ENCODE measurements at regions not wholly inside any gene's neighbourhood (a gene's known extent, or its start where the extent isn't known, plus 50 kb on each side); places are given as distances from the start of the nearest gene placed in this dataset.
"Not testable (repeated sequence)": the region's sequence is repeated elsewhere in the genome, so short reads cannot be mapped to it uniquely, and the experiment has no call there.

DNA sequence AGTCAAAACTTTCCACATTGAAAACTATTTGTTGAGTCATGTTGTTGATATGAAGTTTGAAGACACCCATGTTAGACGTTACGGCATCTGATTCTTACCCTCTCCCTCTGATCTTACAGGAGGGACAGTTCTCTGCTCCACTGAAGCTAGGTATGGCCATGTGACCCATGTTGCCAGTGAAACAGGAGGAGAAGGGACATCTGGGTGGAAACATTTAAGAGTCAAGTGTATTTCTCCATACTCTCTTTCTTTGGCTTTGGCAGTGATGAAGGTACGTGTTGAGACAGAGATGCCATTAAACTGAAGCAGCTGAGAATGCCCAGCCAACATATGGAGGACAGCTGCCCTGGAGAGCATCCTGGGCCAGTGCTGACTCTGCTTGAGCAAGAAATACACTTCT lies 198.4 kb upstream of the PTGFR start:
- peak in 1 of 2 experiments; percentile 60 for DNase-seq (ENCODE audit: low read depth in 2 of 2)

DNA sequence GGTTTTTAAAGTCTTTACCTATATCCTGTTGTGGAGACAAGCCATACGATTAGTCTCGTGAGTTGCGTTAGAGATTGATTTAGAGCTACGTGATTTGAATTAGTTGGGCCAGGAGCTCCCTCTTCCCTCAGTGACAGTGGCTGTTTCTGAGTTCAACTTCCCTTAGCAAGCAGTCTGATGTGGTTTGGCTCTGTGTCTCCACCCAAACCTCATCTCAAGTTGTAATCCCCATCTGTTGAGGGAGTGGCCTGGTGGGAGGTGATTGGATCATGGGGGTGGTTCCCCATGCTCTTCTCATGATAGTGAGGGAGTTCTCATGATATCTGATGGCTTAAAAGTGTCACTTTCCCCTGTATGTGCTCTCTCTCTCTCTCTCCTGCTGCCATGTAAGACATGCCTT lies 192.9 kb upstream of the PTGFR start:
- no peak for DNase-seq (ENCODE audit: low read depth in 2 of 2)

DNA sequence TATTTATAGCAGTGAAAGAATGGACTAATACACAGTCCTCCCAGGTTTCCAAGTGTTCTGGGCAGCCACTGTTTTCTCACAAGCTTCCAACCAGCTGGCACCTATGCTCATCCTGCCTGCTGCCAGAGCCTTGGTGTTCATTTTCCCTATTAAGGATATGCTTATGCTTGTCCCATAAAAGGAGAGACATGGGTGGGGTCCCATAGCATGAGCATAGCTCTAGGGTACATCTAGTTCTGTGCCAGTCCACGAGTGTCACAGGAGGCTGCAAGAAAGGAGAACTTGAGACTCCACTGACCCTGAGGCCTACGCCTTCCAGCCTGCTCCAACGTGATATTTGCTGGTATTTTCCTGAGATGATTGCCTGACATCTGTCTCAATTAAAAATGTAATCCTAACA lies 192.4 kb upstream of the PTGFR start:
- no peak for DNase-seq (ENCODE audit: low read depth in 2 of 2)

DNA sequence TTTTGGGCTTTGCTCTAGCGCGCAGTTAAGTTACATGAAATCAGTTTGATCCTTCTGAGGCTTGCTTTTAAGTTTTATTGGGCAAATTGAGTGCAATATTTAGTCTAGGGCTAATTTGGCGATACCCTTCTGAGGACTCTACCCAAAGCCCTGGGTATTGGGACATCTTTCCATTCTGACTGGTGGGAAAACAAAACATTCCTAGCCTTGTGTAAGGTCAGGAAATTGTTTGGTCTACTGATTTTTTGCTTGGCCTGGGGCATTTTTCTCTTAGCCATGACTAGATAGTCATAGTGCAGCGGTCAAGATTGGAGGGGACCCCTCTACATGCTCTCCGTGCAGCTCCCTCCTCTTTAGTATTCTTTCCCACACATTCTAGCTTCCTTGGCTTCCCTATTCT lies 189.6 kb upstream of the PTGFR start:
- DNase-seq (ENCODE audit: low read depth in 2 of 2), result no peak

DNA sequence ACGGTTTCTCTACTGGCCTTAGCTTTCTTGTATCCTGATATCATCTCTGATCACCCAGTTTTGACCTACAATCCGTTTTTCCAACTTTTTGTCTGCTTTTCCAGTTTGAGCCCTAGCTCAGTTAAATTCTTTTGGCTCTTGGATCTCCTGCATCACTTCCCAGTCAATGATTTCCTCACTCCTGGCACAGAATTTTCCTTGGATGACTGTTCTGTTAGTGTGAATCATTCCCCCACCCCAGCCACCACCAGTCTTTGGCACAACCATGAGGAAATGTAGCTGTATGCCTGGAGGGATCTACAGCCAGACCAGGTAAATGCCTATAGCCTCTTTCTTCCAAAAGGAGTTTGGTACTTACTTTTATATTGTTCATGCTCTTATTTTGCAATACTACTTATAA lies 187.2 kb upstream of the PTGFR start:
- peak; percentile 78 to 79 for DNase-seq (ENCODE audit: low read depth in 2 of 2)

DNA sequence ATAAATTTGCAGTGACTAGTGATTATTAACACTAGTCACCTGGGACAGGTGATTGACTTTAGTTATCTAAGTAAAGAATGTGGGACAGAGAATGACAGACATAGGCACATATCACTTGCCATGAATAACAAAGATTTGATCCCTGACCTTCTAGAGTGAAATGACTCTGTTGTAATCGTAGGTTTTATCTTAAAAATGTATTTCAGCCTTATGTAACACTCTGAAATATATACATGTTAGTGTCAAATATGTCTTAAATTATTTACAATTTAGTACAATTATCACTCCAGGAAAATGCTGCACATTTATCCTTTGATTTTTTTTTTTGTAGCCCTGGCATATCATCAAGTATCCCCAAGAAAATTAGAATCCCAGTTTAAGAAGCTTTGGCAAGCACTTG lies 186.4 kb upstream of the PTGFR start:
- DNase-seq (ENCODE audit: low read depth in 2 of 2), result no peak

DNA sequence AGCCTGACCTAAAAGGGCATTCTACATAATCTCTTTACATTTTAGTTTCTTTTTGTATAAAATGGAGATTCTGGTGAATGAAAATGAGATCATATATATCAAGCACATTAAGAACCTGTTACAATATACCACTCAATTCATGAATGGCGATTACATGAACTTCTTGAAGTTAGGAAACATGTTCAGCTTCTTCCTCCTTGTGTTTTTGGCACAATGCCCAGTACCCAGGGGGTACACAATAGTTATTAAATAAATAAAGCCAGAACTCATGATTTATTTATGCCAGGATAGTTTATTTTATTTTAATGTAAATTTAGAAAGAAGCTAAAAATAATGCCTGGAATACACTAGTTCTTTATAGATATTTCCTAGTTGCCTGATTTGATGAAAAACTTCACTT lies 186.0 kb upstream of the PTGFR start:
- no peak for DNase-seq (ENCODE audit: low read depth in 2 of 2)

DNA sequence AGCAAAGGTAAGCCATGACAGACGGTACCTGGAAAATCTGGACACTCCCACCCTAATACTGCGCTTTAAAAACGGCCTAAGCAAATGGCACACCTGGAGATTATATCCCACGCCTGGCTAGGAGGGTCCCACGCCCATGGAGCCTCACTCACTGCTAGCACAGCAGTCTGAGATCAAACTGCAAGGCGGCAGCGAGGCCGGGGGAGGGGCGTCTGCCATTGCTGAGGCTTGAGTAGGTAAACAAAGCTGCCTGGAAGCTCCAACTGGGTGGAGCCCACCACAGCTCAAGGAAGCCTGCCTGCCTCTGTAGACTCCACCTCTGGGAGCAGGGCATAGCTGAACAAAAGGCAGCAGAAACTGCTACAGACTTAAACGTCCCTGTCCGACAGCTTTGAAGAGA lies 180.5 kb upstream of the PTGFR start:
- DNase-seq (ENCODE audit: low read depth in 2 of 2), result not testable (repeated sequence)

DNA sequence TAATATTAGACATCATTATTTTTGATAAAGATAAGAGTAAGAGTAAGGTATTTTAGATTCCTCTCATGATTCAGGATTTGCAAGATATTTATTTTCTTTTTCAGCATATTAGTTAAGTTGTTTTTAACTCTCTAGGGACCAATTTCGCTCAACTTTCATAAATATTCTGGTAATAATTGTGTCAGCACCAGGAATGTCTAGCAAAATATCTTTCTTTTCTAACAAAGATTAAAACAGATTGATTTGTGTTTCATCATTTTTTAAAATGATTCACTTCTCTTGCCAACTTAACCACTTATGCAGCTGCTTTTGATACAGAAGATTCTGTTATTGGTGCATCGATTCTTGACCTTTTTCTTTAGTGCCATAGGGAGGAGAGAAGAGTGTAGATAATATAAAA lies 172.8 kb upstream of the PTGFR start:
- peak in 1 of 2 experiments; percentile 70 for DNase-seq (ENCODE audit: low read depth in 2 of 2)

DNA sequence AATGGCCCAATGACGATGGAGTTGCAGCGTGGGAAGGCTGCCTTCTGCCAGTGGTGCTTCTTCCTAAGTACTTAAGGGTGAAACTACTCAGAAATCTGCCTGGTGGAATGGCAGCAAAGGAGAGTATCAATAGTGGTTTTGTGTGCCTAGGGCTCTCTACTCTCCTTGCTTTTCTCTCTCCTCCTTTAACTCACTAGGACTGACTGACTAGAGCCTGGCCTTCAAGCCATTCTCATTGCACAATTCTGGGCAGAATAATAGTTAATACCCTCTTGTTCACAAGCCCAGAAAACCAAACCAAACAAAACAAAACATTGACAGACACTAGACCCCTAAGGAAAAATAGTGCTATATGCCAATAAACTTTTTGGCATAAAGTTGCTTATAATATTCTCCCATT lies 171.2 kb upstream of the PTGFR start:
- DNase-seq (ENCODE audit: low read depth in 2 of 2), result no peak

DNA sequence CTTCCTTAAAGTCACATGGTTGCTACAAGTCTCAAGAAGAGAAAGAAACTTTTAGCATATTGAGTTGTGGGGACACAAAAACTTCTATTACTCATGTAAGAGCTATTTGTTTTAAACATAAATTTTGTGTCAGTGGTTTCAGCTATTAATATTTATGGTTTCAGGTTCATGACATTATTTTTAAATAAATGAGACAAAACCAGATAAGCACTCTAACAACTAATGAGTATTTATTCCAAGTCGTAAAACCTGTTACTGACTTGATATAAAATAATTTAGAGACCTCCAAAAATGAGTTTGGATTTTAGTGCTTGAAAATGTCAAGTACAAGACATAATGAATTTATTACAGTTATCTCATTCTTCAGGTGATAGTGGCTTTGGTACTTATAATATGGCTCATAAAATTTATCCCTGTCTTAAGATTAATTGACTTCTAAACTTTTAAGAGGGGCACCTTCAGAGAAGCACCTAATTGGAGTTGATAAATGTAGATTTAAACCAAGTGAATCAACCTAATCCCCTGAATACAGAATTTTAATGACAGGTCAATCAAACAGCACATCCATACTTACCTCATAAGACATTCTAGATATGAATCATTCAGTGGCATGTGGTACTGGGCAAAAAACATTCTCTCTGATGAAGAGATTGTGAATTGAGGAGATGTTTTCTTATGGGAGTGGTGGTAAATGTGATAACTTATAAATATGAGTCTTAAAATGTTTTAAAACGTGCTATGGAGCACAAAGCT lies 167.7 kb upstream of the PTGFR start:
- no peak for DNase-seq (ENCODE audit: low read depth in 2 of 2)

DNA sequence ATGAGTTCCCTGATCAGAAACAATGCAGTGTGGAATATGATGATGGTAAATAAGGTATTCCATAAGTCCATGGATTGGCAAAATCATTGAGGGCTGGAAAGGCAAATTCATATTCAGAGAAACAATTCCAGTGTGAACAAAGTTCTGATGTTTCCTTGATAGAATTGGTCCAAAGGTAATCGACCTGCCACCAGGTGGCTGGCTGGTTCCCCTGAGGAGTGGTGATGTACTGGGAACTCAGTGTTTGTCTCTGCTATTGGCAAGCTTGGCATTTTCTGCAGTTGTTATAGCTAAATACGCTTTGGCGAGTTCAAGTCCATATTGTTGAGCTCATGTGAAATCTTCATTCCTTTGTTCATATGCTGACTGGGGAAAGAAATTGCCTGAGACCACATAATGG lies 165.5 kb upstream of the PTGFR start:
- DNase-seq (ENCODE audit: low read depth in 2 of 2), result no peak

DNA sequence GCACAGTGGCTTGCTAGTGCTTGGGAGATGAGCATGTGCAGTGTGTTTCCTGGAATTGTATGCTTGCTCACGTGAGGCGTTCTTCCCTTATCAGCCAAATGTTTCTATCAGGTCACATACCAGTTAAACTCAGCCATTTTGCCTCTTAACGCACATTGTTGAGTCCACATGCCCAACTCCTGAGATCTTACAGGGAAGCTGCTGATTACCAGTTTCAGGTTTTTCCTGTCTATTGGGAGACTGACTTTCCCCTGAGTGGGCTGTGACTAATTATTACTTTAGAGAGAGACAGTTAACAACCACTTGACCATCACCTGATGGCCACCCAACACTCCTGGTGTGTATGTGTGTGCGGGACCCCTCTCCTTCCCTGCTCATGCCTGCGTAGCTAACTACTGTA lies 161.3 kb upstream of the PTGFR start:
- DNase-seq (ENCODE audit: low read depth in 2 of 2), result no peak

DNA sequence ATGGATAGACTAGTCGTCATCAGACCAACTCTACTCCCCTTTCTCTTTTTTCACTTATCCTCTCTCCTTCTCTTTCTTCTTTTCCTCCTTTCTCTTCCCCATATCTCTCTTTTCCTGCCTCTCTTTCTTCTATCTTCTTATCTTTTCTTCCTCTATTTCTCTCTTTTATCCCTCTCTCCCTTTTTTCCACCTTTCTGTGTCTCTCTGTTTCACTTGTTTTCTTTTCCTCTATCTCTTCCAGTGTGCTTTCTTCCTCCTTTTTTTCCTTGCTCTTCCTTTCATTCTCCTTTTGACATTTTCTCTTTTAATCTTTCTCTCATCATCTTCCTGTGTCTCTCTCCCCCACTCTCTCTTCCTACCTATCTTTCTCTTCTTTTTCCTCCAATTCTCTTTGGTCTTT lies 159.0 kb upstream of the PTGFR start:
- no peak for DNase-seq (ENCODE audit: low read depth in 2 of 2)

DNA sequence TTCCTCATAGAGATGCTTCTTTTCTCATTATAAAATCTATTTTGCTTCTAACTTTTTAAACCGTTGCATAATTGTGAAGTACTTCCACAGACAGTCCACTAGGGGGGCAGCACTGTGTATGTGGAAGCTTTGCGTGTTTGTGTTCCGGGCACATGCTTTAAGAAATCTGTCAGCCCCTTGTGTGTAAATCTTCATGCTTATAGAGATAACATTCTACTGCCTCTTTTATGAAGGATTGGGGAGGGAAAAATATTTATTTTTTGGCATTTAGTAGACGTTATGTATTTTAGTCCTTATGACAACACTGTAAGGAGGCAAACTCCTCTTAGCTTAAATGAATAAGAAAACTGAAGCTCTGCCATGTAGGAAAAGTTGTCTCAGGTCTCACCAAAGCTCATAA lies 157.3 kb upstream of the PTGFR start:
- DNase-seq (ENCODE audit: low read depth in 2 of 2), result no peak

DNA sequence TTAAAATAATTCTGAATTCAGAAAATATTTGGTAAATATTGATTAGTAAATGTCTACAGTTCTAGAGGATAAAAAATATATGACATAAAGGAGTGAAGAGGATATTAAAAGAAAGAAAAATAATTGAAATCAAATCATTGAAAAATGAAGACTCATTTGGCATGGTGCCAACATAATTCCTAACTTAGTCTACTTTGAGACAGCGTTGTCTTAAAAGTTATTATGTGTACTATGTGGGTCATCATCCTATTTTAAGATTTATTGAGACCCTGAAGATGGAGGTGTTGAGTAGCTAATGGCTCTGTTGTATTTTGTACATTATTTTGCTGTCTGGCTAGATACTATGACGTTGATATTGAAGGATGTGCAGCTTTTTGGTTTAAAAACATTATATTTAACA lies 156.7 kb upstream of the PTGFR start:
- DNase-seq (ENCODE audit: low read depth in 2 of 2), result no peak

DNA sequence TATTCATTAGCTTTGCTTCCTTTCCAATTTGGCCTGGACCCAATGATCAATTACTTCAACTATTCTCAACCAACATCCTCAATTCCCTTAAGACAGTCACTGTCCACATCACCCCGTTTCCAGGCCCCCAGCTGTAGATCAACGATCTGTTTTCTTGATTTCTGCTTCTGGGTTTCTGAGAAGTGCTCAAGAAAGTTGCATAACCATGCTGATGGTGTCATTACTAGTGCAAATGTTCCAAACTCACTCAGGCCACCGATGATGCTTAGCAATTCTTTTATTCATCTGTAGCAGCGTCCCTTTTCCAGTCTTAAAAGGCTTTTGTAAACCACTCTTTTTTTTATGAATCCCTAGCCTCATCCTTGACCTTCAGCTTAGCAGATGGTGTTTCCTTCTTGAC lies 155.8 kb upstream of the PTGFR start:
- no peak for DNase-seq (ENCODE audit: low read depth in 2 of 2)

DNA sequence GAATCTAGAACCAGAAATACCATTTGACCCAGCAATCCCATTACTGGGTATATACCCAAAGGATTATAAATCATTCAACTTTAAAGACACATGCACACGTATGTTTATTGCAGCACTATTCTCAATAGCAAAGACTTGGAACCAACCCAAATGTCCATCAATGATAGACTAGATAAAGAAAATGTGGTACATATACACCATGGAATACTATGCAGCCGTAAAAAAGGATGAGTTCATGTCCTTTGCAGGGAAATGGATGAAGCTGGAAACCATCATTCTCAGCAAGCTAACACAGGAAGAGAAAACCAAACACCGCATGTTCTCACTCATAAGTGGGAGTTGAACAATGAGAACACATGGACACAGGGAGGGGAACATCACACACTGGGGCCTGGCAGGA lies 154.0 kb upstream of the PTGFR start:
- DNase-seq (ENCODE audit: low read depth in 2 of 2), result not testable (repeated sequence)

DNA sequence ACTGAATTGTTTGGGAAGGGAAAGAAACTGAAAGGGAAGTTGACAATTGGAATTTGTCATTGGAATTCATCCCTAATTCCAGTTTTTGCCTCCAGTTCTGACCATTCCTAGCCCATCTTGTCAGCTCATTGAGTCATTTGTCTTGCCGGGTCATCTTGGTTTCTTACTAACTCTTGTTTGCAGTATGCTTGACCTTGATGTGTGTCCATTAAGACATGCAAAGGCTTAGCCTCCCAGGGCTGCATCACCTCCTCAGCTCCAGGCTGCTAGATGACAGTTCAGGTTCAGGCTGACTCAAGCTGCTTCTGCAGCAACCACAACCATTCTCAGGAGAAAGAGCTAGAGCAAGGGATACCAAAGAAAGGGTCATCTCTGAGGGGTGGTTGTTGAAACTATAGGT lies 151.3 kb upstream of the PTGFR start:
- no peak for DNase-seq (ENCODE audit: low read depth in 2 of 2)

DNA sequence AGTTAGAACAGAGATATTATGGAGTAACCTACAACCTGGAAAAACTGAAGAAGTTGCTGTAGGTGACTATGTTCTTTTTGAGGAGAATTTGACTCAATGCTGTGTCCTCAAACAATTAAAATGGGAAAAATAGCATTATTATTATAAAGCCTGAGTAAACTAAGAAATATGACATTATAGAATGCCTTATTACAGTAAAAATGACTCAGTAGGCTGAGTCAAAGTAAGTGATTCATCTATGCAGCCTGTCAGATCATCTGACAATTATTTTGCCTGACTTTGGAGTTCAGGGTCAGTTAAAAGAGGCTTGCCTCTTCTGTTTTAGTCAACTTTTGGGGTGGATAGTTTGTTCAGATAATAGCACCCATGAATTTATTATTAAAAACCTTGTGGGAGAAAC lies 150.8 kb upstream of the PTGFR start:
- DNase-seq (ENCODE audit: low read depth in 2 of 2), result peak; percentile 62 to 66

DNA sequence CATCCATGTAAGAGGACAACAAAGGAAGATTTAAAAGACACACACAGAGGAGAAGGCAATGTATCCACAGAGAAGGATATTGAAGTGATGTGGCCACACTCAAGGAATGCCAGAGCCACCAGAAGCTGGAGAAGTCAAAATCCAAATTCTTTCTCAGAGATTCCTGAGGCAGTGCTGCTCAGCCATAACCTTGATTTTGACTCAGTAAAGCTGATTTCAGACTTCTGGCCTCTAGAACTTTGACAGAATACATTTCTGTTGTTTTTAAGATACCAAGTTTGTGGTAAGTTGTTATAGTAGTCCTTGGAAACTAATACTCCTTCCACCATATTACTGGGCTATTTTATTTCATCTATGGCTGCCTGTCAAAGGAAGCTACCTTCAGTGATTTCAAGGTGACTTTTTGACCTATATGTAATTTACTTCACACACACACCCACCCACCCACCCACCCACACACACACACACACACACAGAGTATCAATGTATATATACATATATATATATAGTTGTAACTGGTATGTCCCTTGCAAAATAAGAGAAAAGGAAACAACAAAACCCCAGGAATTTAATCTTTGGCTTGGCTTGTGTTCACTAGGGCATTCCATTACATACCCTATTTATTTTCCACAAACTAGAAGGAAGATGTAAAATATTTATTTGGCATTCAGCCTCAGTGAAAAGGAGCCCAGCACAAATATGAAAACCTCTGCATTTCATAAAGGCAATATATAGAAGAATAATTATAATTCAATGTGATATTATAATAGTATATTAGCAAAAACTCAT lies 142.1 kb upstream of the PTGFR start:
- no peak for DNase-seq (ENCODE audit: low read depth in 2 of 2)

DNA sequence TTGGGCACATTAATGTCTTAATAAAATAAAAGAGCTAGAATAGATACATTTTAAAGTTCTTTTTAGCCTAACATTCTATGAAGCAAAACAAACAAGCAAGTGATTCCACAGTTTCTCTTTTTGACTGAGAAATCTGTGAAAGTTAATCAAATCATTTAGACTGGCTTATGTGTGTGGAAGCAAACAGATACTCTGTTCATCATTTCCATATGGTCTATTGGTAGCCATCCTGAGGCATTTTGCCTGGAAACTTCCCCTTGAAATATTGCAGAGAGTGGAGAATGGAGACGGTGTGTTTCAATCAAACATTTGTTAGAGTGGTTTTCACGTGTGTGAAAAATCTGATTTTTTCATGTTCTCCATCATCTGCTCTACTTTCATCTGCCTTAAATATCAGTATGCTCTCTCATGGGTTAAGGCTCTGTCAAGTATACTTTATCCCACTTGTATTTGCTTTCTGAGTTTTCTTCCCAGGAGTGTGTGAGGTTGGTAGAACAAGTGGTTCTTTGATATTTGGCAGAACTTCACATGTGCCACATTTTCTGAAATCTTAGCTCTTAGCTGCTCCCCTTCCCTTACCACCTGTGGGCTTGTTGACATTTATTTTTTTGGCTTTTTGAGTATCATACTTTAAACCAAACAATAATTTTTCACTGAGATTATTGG lies 139.1 kb upstream of the PTGFR start:
- no peak for DNase-seq (ENCODE audit: low read depth in 2 of 2)

DNA sequence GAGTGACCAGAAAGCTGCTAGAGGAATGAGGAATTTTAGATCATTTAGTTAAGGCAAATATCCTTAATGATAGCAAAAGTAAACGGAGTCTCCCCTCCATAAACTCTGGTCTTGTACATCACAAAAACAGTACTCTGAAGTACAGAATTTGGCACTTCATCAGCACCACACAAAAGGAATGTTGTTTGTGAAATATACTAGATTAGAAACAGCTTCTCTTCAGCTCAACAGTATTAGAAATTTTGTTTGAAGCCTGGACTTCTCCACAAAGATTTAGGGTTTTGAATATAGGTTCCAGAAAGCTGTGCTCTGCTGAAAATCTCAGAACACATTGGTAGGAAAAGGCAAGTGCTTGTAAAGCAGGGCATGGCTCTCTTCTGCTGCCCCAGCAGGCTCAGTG lies 135.1 kb upstream of the PTGFR start:
- DNase-seq (ENCODE audit: low read depth in 2 of 2), result peak in 1 of 2 experiments; percentile 70

Data from fibroblast of skin of left biceps (primary cell).